Tongue (tissue), 1 donor: ENCODE measurements at regions not wholly inside any gene's neighbourhood (a gene's known extent, or its start where the extent isn't known, plus 50 kb on each side); places are given as distances from the start of the nearest gene placed in this dataset.

ENCODE experiments used
- DNase-seq: peaks from one replicate; pipeline ENCODE4 v3.0.0-alpha.2; 2015

- DNase-seq, result peak; percentile 64
Measured at GRCh38 chr3:72591522-72592421, 256.5 kb downstream of the SHQ1 start.

- DNase-seq, result no peak
Measured at GRCh38 chr3:72590732-72591221, 257.5 kb downstream of the SHQ1 start.

- no peak for DNase-seq
Measured at GRCh38 chr3:72587282-72587681, 261.0 kb downstream of the SHQ1 start.

- DNase-seq, result no peak
Measured at GRCh38 chr3:72586694-72587093, 261.6 kb downstream of the SHQ1 start.

GRCh38 chr3:72585966-72586365 lies 262.3 kb downstream of the SHQ1 start:
- DNase-seq, result no peak

GRCh38 chr3:72584262-72584661 lies 264.0 kb downstream of the SHQ1 start:
- DNase-seq, result no peak

- no peak for DNase-seq
Measured at GRCh38 chr3:72582963-72583362, 265.3 kb downstream of the SHQ1 start.

- DNase-seq, result peak; percentile 40
Measured at GRCh38 chr3:72582211-72582878, 265.9 kb downstream of the SHQ1 start.

- no peak for DNase-seq
Measured at GRCh38 chr3:72580900-72581299, 267.3 kb downstream of the SHQ1 start.

- no peak for DNase-seq
Measured at GRCh38 chr3:72580246-72580756, 267.9 kb downstream of the SHQ1 start.

GRCh38 chr3:72579581-72580245 lies 268.5 kb downstream of the SHQ1 start:
- DNase-seq, result no peak

GRCh38 chr3:72579191-72579580 lies 269.1 kb downstream of the SHQ1 start:
- no peak for DNase-seq

- DNase-seq, result no peak
Measured at GRCh38 chr3:72577190-72577589, 271.1 kb downstream of the SHQ1 start.

- no peak for DNase-seq
Measured at GRCh38 chr3:72576563-72576962, 271.7 kb downstream of the SHQ1 start.

- DNase-seq, result no peak
Measured at GRCh38 chr3:72574144-72574543, 274.1 kb downstream of the SHQ1 start.

GRCh38 chr3:72573051-72573450 lies 275.2 kb downstream of the SHQ1 start:
- no peak for DNase-seq

- DNase-seq, result no peak
Measured at GRCh38 chr3:72572489-72573007, 275.7 kb downstream of the SHQ1 start.

- no peak for DNase-seq
Measured at GRCh38 chr3:72571638-72572114, 276.6 kb downstream of the SHQ1 start.

GRCh38 chr3:72571052-72571451 lies 277.2 kb downstream of the SHQ1 start:
- DNase-seq, result no peak

- DNase-seq, result no peak
Measured at GRCh38 chr3:72569754-72570440, 278.3 kb downstream of the SHQ1 start.

GRCh38 chr3:72568083-72568482 lies 280.2 kb downstream of the SHQ1 start:
- DNase-seq, result no peak

GRCh38 chr3:72567474-72567873 lies 280.8 kb downstream of the SHQ1 start:
- no peak for DNase-seq
